SU-DHL-6 (cell line): ENCODE measurements at regions not wholly inside any gene's neighbourhood (a gene's known extent, or its start where the extent isn't known, plus 50 kb on each side); places are given as distances from the start of the nearest gene placed in this dataset.

Source experiments
- H2AFZ ChIP-seq: fragments of 200-600 bp; sonication (generic); 2 replicates; pipeline ENCODE4 v1.6.1; 2014; ENCODE audit warnings: low read depth, mild to moderate bottlenecking, moderate library complexity, mixed read lengths, antibody characterized with exemption, low read length; ENCODE audit not compliant: severe bottlenecking
- H3F3A ChIP-seq: fragments of 200-600 bp; shearing (Covaris generic); 2 replicates; pipeline ENCODE4 v1.6.0; 2016; ENCODE audit warnings: antibody characterized with exemption, mild to moderate bottlenecking; ENCODE audit not compliant: insufficient read depth
- H3K27ac ChIP-seq: fragments of 200-600 bp; sonication (generic); 2 replicates; pipeline ENCODE4 v1.5.1; 2016; ENCODE audit warnings: low read depth, mild to moderate bottlenecking, low read length, moderate library complexity, mixed read lengths
- H3K27me3 ChIP-seq: fragments of 200-600 bp; sonication (generic), shearing (Covaris generic); 2 replicates; pipeline ENCODE4 v1.6.0; 2014; ENCODE audit warnings: mild to moderate bottlenecking, low read length
- H3K36me3 ChIP-seq: fragments of 200-600 bp; sonication (generic); 2 replicates; pipeline ENCODE4 v1.6.1; 2014; ENCODE audit warnings: mild to moderate bottlenecking, low read length, mixed read lengths
- H3K4me2 ChIP-seq: fragments of 300-600, 200-600 bp; shearing (Covaris generic), sonication (generic); 2 replicates; pipeline ENCODE4 v1.6.0; 2014; ENCODE audit warnings: low read length, low read depth, mild to moderate bottlenecking; ENCODE audit not compliant: poor library complexity, severe bottlenecking
- H3K4me3 ChIP-seq: fragments of 200-600 bp; sonication (generic); 2 replicates; pipeline ENCODE4 v1.5.1; 2014; ENCODE audit warnings: antibody characterized with exemption, low read length, mild to moderate bottlenecking, mixed read lengths; ENCODE audit not compliant: insufficient read depth, poor library complexity, severe bottlenecking
- H3K79me2 ChIP-seq: fragments of 200-600 bp; sonication (generic); 2 replicates; pipeline ENCODE4 v1.6.1; 2014; ENCODE audit warnings: mild to moderate bottlenecking, low read length, moderate library complexity; ENCODE audit not compliant: insufficient read depth
- H3K9ac ChIP-seq: fragments of 200-600 bp; sonication (generic); 2 replicates; pipeline ENCODE4 v1.7.0; 2014; ENCODE audit warnings: mild to moderate bottlenecking, low read length
- H3K9me2 ChIP-seq: fragments of 200-600 bp; sonication (generic); replicated peaks from 2 replicates; pipeline ENCODE4 v1.6.1; 2014; ENCODE audit warnings: low read length; ENCODE audit not compliant: insufficient read depth
- H3K9me3 ChIP-seq: fragments of 200-600 bp; sonication (generic); 2 replicates; pipeline ENCODE4 v1.6.1; 2014; ENCODE audit warnings: low read length, mixed read lengths; ENCODE audit not compliant: insufficient read depth
- H4K20me1 ChIP-seq: fragments of 200-600 bp; sonication (generic); 2 replicates; pipeline ENCODE4 v1.6.1; 2014; ENCODE audit warnings: low read depth, mild to moderate bottlenecking, antibody characterized with exemption, low read length, moderate library complexity, mixed read lengths
- CTCF ChIP-seq: fragments of 200-600 bp; sonication (generic); IDR thresholded peaks from one replicate; pipeline ENCODE4 v1.5.1; 2017; ENCODE audit warnings: antibody characterized with exemption, mild to moderate bottlenecking, low read length, moderate library complexity; ENCODE audit not compliant: insufficient read depth, poor library complexity, severe bottlenecking
- EZH2phosphoT487 ChIP-seq: fragments of 200-600 bp; sonication (generic), shearing (Covaris generic); conservative IDR thresholded peaks from 2 replicates; pipeline ENCODE4 v1.6.1; 2018; ENCODE audit warnings: mild to moderate bottlenecking, antibody characterized with exemption, low read length, moderate library complexity, mixed read lengths

- Histone ChIP-seq H3K9me2 (no peaks in the 10 kb centered on the region), H4K20me1 (no peaks in the 10 kb centered on the region), H3K79me2 (no peaks in the 10 kb centered on the region), H3K9me3 (no peaks in the 10 kb centered on the region), H2AFZ (no peak overlapping the region), H3K9ac (no peak overlapping the region), H3K36me3 (no peaks in the 10 kb centered on the region), H3K27me3 (no peaks in the 10 kb centered on the region), H3K4me3 (no peak overlapping the region), H3F3A (no peaks in the 10 kb centered on the region), H3K27ac (no peak overlapping the region), H3K4me2 (no peak overlapping the region)
- TF ChIP-seq EZH2phosphoT487 (no peak), CTCF (no peak)
Observed at GRCh38 chr11:122334546-122335339, 218.7 kb upstream of the BLID start.

- H3K79me2 ChIP-seq = no peaks in the 10 kb centered on the region
- H3K27me3 ChIP-seq = no peaks in the 10 kb centered on the region
- no peak overlapping the region for H3K9ac ChIP-seq
- no peak overlapping the region for H2AFZ ChIP-seq
- H3K9me3 ChIP-seq = no peaks in the 10 kb centered on the region
- no peak overlapping the region for H3K27ac ChIP-seq
- H3K4me3 ChIP-seq = no peak overlapping the region
- H3F3A ChIP-seq = no peaks in the 10 kb centered on the region
- no peak for TF ChIP-seq CTCF
- TF ChIP-seq EZH2phosphoT487 = no peak
- H3K4me2 ChIP-seq = no peak overlapping the region
- no peaks in the 10 kb centered on the region for H4K20me1 ChIP-seq
- no peaks in the 10 kb centered on the region for H3K9me2 ChIP-seq
- H3K36me3 ChIP-seq = no peaks in the 10 kb centered on the region
Observed at GRCh38 chr11:122333467-122333866, 217.5 kb upstream of the BLID start.

GRCh38 chr11:122331079-122331478 lies 215.1 kb upstream of the BLID start:
- no peaks in the 10 kb centered on the region for H3K9me2 ChIP-seq
- no peak overlapping the region for H3K27ac ChIP-seq
- no peaks in the 10 kb centered on the region for H4K20me1 ChIP-seq
- H3K79me2 ChIP-seq = no peaks in the 10 kb centered on the region
- TF ChIP-seq EZH2phosphoT487 (no peak), CTCF (no peak)
- H3K4me2 ChIP-seq = no peak overlapping the region
- H3K4me3 ChIP-seq = no peak overlapping the region
- H3K9me3 ChIP-seq = no peaks in the 10 kb centered on the region
- no peak overlapping the region for H2AFZ ChIP-seq
- no peaks in the 10 kb centered on the region for H3K36me3 ChIP-seq
- H3K9ac ChIP-seq = no peak overlapping the region
- H3K27me3 ChIP-seq = no peaks in the 10 kb centered on the region
- no peaks in the 10 kb centered on the region for H3F3A ChIP-seq
